ENCODE measurements at regions not wholly inside any gene's neighbourhood (a gene's known extent, or its start where the extent isn't known, plus 50 kb on each side); places are given as distances from the start of the nearest gene placed in this dataset.

- DNase-seq (ENCODE audit: low read depth in 2 of 2) = no peak
Observed at GRCh38 chr5:38718771-38719391, 126.9 kb upstream of the OSMR start.

GRCh38 chr5:38719403-38719802 is 126.4 kb upstream of the OSMR start:
- DNase-seq (ENCODE audit: low read depth in 2 of 2) = no peak

GRCh38 chr5:38719916-38720315 is 125.9 kb upstream of the OSMR start:
- peak; percentile 65 to 66 for DNase-seq (ENCODE audit: low read depth in 2 of 2)

- DNase-seq (ENCODE audit: low read depth in 2 of 2) = no peak
Observed at GRCh38 chr5:38720554-38721361, 125.1 kb upstream of the OSMR start.

- no peak for DNase-seq (ENCODE audit: low read depth in 2 of 2)
Observed at GRCh38 chr5:38722918-38723317, 122.9 kb upstream of the OSMR start.

GRCh38 chr5:38723426-38723825 is 122.4 kb upstream of the OSMR start:
- DNase-seq (ENCODE audit: low read depth in 2 of 2) = no peak

- peak; percentile 33 to 34 for DNase-seq (ENCODE audit: low read depth in 2 of 2)
Observed at GRCh38 chr5:38724301-38725030, 121.3 kb upstream of the OSMR start.

- no peak for DNase-seq (ENCODE audit: low read depth in 2 of 2)
Observed at GRCh38 chr5:38725371-38725865, 120.4 kb upstream of the OSMR start.

- no peak for DNase-seq (ENCODE audit: low read depth in 2 of 2)
Observed at GRCh38 chr5:38726279-38726678, 119.5 kb upstream of the OSMR start.

- DNase-seq (ENCODE audit: low read depth in 2 of 2) = no peak
Observed at GRCh38 chr5:38728029-38728428, 117.8 kb upstream of the OSMR start.

GRCh38 chr5:38731461-38731860 is 114.4 kb upstream of the OSMR start:
- no peak for DNase-seq (ENCODE audit: low read depth in 2 of 2)

GRCh38 chr5:38734353-38734752 is 111.5 kb upstream of the OSMR start:
- DNase-seq (ENCODE audit: low read depth in 2 of 2) = no peak

- DNase-seq (ENCODE audit: low read depth in 2 of 2) = no peak
Observed at GRCh38 chr5:38736089-38736488, 109.7 kb upstream of the OSMR start.

GRCh38 chr5:38737976-38738375 is 107.8 kb upstream of the OSMR start:
- DNase-seq (ENCODE audit: low read depth in 2 of 2) = no peak

- no peak for DNase-seq (ENCODE audit: low read depth in 2 of 2)
Observed at GRCh38 chr5:38739011-38739704, 106.7 kb upstream of the OSMR start.

GRCh38 chr5:38739705-38740045 is 106.1 kb upstream of the OSMR start:
- DNase-seq (ENCODE audit: low read depth in 2 of 2) = no peak

- DNase-seq (ENCODE audit: low read depth in 2 of 2) = no peak
Observed at GRCh38 chr5:38742821-38743220, 103.0 kb upstream of the OSMR start.

- no peak for DNase-seq (ENCODE audit: low read depth in 2 of 2)
Observed at GRCh38 chr5:38743562-38743961, 102.2 kb upstream of the OSMR start.

- no peak for DNase-seq (ENCODE audit: low read depth in 2 of 2)
Observed at GRCh38 chr5:38745836-38746732, 99.7 kb upstream of the OSMR start.

GRCh38 chr5:38749861-38750260 is 96.0 kb upstream of the OSMR start:
- no peak for DNase-seq (ENCODE audit: low read depth in 2 of 2)

GRCh38 chr5:38751103-38751502 is 94.7 kb upstream of the OSMR start:
- no peak for DNase-seq (ENCODE audit: low read depth in 2 of 2)

Measured in fibroblast of skin of left quadriceps (primary cell).